Occipital lobe (tissue), 1 donor: ENCODE measurements at regions not wholly inside any gene's neighbourhood (a gene's known extent, or its start where the extent isn't known, plus 50 kb on each side); places are given as distances from the start of the nearest gene placed in this dataset.

Experiments
- DNase-seq: peaks from one replicate; lab custom pipeline; 2025; lab: John Stamatoyannopoulos, UW

DNA sequence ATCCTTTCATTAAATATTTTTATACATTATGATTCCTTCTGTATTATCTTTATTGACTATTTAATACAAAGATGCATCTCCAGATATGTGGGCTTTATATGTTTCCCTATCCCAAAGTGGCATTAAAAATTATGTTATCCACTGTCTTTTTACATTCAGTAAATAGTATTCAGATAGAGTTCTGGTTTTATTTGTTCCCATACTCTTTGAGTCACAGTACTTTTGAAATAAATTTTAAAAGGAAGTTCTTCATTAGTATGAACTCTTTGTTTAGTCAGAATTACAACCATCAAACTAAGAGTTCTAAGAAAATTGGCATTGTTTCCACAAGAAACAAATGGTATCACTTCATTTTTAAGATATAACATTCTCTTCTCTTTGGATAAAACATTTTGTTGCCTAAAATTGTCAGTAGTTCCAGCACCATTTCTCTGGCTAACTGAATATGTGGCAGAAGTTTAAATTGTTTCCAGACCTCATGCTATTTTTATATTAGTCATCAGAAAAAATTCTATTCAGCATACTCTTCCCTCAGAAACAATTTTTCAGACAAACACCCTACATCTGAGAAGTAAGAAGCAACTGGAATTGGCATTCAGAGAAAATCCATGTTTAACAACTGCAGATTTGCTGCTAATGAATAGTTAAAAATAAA lies 88.5 kb upstream of the COL5A2 start:
- DNase-seq, result no peak

DNA sequence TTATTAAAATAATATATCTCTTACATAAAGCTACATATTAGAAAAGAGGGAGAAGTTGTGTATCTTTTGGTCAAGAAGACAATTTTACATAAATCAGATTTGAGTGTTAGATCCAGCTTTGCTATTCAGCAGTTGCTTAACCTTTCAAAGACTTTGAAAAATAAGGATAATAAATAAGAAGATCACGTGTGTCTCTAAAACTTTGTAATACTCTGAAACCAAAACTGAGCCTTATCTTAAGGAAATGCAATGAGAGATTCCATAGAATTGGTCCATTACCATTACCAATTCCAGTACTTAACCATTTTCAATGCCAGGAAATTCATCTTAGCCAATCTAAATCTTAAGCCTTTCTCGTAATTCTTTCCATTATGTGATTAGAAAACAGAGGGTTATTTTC lies 89.2 kb upstream of the COL5A2 start:
- no peak for DNase-seq

DNA sequence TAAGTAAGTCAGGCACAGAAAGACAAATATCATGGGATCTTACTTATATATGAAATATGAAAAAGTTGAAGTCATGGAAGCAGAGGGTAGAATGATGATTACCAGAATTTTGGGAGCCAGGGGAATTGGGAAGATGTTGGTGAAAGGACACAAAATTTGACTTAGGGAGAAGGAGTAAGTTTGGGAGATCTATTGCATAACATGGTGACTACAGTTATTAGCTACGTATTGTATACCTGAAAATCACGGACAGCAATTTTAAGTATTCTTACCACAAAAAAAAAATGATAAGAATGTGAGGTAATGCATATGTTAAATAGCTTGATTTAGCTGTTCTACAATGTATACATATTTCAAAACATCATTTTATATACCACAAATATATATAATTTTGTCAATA lies 94.2 kb upstream of the COL5A2 start:
- no peak for DNase-seq

DNA sequence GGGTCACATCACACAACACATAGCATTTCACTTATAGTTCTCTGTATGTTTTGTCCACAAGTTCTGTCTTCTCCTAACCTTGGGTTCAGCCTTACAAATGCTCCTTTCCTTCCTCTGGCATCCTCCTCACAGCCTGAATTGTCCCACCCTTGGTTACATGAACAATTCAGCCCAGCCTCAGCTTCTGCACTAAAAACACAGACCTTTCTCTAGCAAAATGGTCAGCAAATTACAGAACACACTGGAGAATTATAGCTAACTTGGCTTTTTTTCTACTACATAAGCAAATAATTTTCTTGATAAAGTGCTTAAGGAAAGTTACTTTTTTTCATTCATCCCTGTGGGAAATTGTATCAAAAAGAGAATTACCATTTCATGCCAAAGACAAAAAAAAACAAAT lies 94.8 kb upstream of the COL5A2 start:
- no peak for DNase-seq

DNA sequence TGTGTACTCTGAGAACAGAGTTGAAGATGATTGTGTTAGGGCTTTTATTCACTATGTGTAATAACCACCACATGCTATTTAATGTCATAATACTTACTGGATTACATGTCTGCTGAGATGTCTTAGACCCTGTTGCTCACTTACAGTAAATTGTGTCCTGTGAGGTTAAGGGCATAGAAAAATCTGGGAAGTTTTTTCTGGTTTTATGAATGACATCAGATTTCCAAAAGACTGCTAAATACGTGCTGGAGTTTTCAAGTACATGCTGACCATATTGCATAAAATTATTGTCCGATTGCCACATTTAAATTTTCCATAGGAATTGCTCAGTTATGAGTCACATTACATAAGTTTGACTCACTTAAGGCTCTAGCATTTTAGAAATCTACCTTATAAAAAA lies 96.7 kb upstream of the COL5A2 start:
- no peak for DNase-seq

DNA sequence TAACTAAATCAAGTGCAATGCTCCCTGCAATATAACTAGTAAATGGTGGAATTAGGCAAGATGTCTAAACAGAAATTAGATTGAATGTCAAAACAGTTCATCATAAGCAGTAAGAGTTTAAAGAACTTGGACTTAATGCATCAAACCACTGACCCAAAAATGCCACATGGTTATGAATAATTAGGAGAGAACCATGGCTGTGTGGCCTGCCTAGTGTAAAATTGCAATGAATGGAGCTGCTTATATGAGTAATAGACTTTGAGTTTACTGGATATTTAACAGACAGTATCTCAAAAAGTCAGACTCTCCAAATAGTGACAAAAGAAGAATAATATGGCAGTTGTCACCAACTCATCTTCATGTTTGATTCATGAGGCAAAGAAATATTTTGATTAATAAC lies 101.6 kb upstream of the COL5A2 start:
- no peak for DNase-seq

DNA sequence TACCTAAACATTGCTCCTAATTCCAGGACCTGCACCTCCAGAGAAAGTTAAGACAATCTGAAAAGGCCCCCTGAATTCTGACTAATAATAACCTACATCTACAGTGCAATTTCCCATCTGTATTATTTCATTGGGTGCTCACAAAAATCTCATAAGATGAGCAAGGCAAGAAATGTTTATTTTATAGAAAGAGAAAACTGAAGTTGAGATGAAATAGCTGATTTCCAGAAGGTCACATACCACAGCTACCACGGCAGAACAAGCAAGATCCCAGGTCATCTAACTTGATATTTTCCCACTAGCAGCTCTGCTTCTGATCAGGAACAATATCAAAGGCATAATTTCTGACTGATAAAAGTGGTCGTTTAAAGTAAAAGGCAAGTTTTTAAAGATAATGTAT lies 105.8 kb upstream of the COL5A2 start:
- no peak for DNase-seq

DNA sequence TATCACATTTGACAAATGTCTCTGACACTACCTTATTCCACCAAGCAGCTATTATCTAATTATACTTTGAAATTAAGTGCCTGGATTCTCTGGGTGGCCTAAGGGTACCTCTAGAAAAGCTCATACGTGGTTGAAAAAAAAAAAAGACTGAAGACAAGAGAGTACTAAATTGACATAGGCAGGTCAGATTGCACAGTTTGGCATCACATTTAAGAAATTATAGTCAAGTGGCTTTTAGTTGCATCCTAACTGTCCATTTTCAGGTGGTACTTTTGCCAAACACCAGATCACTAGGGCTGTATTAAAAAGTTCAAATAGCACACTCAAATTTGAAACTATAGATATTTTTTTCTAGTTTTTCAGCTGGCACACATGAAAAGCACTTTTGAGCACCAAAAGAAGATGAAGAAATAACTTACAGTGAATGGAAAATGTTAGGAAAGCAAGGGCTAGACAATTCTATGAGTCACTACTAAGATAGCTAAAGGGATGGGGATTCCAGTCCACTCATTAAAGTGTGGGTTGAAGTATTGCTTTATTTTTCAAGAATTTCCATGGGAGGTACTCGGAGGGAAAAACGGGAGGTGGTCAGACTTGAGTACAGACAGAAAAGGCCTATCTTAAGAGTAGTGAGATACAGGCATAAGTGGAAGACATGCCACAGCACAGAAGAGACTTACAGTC lies 106.5 kb upstream of the COL5A2 start:
- no peak for DNase-seq

DNA sequence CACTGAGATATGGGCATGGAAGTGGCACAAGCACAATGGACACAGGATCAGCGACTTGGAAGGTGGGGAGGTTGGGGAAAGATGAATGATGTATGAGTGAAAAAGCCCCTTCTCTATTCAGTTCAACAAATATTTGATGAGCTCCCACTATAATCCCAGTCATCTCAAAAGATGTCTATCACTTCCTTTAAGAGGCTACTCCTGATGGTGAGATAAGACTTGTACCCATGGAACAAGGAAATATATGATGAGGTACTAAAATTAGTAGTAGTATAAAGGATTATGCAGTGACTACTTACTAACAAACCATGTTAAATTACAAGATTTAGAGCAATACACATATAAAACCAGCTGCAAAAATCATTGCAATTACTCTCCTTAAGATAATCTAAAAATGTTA lies 107.8 kb upstream of the COL5A2 start:
- no peak for DNase-seq

DNA sequence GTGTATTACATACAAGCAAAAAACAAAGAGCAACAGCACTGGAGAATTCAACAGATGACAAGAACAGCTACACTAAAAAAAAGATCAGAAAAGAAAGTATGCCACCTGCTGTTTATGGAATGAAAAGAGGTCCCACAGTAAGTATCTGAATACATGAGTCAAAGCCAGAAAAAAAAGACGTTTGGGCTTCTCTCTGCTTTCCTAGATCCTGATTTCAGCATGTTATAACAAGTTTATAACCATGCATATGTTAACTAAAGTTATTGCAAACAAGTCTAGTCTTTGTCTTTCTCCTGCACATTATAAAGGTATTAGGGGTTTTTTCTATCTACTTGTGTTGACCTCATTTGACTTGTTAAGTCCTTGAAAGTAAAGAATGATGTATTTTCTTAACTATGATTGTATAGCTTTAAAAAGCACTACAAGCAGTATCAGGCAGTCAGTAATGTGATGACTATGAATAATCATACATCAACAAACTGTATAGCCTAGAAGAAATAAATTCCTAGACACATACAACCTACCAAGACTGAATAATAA lies 108.5 kb upstream of the COL5A2 start:
- no peak for DNase-seq

DNA sequence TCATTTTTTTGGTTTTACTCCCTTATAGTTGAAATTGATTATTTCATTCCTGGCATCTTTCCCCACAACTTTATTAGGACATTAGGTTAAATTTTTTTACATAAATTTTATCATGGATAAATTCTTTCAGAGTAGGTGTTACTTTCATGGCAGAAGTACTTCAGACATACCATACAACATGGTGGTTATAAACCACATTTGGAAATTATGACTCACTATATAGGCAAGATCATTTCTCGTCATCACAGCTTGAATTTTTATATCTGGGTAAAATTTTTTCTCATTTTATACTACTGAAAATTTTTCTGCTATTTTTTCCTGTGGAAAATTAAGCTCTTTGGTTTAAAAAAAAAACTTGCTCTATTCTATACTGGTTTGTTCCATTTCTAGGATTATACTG lies 111.9 kb upstream of the COL5A2 start:
- DNase-seq, result no peak

DNA sequence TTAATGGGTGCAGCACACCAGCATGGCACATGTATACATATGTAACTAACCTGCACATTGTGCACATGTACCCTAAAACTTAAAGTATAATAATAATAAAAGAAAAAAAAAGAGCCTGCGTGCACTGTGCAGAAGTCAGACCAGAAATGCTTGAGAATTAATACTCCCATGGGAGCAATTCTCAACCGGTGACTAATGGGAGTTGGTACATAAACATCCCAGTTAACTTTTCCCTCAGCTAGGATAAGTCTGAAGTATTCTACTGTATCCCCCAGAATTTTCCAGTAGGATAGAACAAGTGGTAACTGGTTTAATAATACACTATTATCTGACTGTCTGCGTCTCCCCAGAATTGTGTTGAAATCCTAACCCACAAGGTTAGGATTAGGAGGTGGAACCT lies 113.6 kb upstream of the COL5A2 start:
- DNase-seq, result no peak

DNA sequence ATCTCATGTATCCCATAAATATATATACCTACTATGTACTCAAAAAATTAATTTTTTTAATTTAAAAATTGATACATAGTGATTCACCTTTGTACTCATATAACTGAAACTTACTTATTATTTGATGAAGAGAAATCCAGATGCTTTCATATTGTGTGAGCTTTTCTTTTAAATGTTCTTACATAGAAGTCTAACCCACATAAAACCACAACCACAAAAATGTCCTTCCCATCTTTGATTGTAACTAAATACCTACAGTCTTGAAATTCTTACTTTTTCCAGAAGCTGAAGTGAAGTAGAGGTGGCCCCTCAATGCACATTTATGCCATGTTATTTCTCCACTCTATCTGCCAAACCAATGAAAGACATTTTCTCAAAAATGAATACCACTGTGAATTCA lies 117.9 kb upstream of the COL5A2 start:
- DNase-seq, result no peak

DNA sequence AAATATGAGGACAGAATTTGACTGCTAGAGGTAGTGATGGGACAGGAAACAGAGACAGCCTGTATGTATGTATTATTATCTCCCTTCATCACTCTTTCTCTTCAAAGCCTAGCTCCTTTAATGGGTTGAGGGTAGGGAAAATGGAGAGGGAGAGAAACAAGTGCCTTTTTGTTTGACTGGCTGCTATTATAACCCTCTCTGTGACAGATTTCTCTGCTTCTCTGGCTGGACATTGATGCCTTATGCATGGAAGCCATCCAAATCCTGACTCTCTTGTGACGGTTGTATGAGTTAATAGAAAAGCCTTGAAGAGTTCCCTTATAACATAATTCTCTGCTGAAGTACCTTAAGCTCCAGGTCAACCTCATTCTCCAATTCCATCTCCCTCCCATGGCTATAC lies 118.5 kb upstream of the COL5A2 start:
- no peak for DNase-seq

DNA sequence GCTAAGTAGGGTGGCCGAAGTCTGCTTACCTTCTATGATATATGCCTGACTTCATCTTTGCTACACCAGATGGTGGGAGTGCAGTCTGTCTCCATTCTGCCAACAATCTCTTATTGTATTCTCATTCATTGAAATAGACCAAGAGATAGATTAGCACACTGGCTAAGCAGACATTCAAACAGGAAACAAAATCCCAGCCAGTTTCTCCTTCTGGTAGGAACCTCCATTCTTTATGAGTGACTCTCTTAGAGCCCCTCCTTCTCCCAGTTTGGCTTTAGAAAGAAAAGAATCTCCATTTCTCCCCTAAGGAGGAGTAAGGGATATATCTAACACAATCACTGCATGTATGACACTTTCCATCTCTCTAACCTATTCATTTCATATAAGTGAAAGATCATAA lies 118.9 kb upstream of the COL5A2 start:
- DNase-seq, result no peak

DNA sequence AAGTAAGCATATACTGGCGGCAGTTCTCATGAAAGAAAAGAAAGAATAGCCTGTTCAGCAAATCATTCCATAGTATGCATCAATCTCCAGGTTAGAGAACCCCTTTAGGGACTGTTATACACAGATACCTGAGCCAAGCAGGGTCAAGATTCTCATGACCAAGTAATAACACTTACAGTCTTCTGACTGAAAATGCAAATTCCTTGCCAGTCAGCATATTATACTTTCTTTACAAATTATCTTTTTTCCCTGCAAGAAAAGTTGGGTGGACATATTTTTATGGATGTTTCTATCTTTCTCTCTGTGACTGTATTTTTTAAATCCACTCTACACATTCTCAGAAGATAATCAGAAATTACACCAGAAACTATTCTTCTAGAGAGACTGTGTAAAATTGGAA lies 120.4 kb upstream of the COL5A2 start:
- no peak for DNase-seq

DNA sequence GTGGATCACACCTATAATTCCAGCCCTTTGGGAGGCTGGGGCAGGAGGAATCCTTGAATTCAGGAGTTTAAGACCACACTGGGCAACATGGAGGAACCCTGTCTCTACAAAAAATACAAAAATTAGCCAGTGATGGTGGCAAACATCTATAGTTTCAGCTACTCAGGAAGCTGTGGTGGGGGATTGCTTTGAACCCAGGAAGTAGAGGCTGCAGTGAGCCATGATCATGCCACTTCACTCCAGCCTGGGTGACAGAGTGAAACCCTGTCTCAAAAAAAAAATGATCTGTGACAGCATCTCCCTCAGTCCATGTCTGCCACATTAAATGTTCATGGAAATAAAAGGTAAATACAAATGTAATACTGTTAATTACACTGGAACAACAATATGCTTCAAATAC lies 121.4 kb upstream of the COL5A2 start:
- DNase-seq, result no peak

DNA sequence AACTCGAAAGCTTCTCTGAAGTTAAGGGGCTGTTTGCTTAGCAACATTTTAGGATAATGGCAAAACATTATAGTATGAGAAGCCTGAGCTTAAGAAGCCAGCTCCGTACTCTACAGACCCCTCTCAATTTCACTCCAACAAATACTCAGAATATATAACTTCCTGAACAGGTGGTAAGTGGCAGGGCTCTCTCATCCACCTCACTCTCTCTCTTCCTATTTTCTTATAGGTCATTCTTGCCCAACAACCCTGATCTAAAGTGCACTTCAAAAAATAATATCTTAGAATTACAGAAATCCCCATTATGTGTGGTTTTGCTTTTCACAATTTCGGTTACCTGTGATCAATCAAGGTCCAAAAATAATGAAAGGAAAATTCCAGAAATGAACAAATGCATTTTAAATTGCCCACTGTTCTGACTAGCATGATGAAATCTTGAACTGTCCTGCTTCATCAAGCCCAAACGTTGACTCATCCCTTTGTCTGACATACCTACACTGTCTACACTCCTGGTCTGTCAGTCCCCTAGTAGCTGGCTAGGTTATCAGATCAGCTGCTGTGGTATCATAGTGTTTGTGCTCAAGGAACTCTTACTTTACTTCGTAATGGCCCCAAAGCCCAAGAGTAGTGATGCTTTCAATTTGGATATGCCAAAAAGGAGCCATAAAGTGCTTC lies 122.8 kb upstream of the COL5A2 start:
- no peak for DNase-seq

DNA sequence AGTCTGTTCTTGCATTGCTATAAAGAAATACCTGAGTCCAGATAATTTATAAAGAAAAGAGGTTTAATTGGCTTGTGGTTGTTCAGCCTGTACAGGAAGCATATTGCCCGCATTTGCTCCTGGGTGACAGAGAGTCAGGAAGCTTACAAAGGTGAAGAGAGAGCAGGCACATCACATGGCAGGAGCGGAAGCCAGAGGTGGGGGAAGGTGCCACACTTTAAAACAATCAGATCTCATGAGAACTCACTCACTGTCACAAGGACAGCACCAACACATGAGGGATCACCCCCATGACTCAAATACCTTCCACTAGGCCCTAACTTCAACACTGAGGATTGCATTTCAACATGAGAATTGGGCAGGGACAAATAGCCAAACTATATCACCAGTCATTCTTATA lies 124.8 kb upstream of the COL5A2 start:
- DNase-seq, result no peak

DNA sequence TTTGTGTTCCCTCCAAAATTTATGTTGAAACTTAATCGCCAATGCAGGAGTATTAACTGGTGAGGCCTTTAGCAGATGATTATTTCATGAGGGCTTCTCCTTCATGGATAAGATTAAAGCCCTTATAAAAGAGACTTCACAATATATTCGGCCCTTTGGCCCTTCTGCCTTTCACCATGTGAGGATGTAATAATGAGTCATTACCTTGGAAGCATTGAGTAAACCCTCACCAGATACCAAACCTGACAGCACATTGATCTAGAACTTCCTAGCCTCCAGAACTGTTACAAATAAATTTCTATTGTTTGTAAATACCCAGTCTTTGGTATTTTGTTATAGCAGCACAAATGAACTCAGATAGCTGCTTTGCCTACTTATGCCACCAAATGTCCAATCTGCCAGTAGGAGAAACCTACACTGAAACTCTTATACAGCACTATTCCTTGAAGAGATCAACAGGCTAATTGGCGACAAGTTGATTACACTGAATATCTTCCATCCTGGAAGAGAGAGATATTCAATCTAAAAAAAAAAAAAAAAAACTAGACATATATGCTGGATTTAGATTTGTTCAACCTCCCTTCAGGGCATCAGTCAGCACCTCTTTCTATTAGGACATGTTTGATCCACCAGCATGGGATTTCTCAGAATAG lies 125.9 kb upstream of the COL5A2 start:
- DNase-seq, result no peak

DNA sequence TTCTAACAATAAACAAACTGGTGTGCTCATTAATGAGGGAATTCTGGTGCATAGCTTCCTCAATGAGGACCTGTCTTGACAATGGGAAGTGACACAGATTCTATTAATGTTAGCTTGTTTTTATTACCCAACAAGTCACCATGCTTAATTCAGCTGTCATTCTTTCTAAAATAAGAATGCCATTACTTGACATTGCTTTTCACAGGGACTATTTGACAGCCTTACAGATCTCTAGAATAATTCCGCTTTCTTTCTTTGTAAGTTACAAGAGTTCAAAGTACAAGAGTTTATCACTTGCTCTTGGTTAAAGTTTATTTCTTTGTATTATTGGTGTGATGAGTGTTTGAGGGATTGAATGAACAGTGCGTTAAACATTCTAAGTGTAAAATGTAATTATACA lies 127.0 kb upstream of the COL5A2 start:
- DNase-seq, result no peak

DNA sequence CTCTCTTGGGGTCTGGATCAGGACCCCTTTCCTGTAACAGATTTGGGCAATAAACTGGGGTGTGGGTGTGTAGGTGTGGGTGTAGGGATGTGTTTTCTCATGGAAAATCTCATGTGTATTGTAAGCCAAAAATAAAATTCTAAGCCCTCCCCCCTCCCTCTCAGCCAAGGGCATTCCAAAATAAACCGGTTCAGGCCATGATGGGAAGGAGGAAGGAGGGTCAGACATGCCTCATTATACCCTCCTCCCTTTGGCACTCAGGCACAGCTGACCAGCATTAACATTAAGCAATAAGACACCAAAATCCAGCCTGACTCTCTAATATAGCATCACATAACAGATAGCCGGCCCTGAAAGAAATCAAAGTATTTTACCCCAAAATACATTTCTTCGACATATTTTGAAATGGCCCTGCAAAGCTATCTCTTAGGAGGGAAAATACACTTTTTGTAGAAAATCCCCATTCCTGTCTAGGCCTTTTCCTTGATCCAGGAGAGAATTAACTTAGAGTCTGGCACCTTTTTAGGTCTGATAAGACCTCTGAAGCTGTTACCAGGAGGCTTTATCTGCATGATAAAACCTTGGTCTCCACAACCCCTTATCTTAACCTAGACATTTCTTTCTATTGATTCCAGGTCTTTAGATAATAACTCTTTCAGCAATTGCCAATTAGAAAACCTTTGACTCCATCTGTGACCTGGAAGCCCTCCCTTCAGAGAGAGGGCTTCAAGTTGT lies 128.7 kb upstream of the COL5A2 start:
- DNase-seq, result no peak
